Progenitor cell of endocrine pancreas (in vitro differentiated cells): ENCODE measurements at regions not wholly inside any gene's neighbourhood (a gene's known extent, or its start where the extent isn't known, plus 50 kb on each side); places are given as distances from the start of the nearest gene placed in this dataset.

Experiments used
- DNase-seq: peaks from one replicate; pipeline ENCODE4 v3.0.0; 2021; ENCODE audit warnings: low spot score; ENCODE audit not compliant: unreplicated experiment
- H3K27ac Mint-ChIP-seq: 2 replicates; pipeline ENCODE4 v1.8.0; 2021; ENCODE audit warnings: mild to moderate bottlenecking, moderate library complexity, mixed read lengths
- H3K27me3 Mint-ChIP-seq: 2 replicates; pipeline ENCODE4 v1.8.0; 2021; ENCODE audit warnings: mixed read lengths
- H3K36me3 Mint-ChIP-seq: 2 replicates; pipeline ENCODE4 v1.8.0; 2022; ENCODE audit warnings: mixed read lengths; ENCODE audit not compliant: insufficient read depth
- H3K4me1 Mint-ChIP-seq: 2 replicates; pipeline ENCODE4 v1.8.0; 2021; ENCODE audit warnings: low read depth, mixed read lengths
- H3K4me3 Mint-ChIP-seq: 2 replicates; pipeline ENCODE4 v1.8.0; 2021; ENCODE audit warnings: low read depth, mild to moderate bottlenecking, moderate library complexity, mixed read lengths
- H3K9me3 Mint-ChIP-seq: 2 replicates; pipeline ENCODE4 v1.8.0; 2021; ENCODE audit warnings: low read depth, mixed read lengths
- CTCF ChIP-seq: fragments of 200-600 bp; sonication (generic); IDR thresholded peaks from one replicate; pipeline ENCODE4 v1.5.0; 2021; ENCODE audit warnings: antibody characterized with exemption, mild to moderate bottlenecking; ENCODE audit not compliant: unreplicated experiment

GRCh38 chr2:44850016-44850415 lies 91.5 kb upstream of the SIX3 start:
- Mint-ChIP-seq H3K27ac (no peak overlapping the region), H3K4me1 (no peaks in the 10 kb centered on the region), H3K27me3 (peaks cover 10% of the 10 kb centered on the region), H3K9me3 (no peaks in the 10 kb centered on the region), H3K4me3 (no peak overlapping the region), H3K36me3 (no peaks in the 10 kb centered on the region)
- DNase-seq, result no peak
- no peak for TF ChIP-seq CTCF

- H3K27ac Mint-ChIP-seq, result no peak overlapping the region
Measured at GRCh38 chr2:44851518-44851917, 90.0 kb upstream of the SIX3 start.

GRCh38 chr2:44852594-44852993 lies 88.9 kb upstream of the SIX3 start:
- H3K27ac Mint-ChIP-seq, result no peak overlapping the region
- no peaks in the 10 kb centered on the region for H3K36me3 Mint-ChIP-seq
- DNase-seq, result no peak
- H3K4me1 Mint-ChIP-seq, result no peaks in the 10 kb centered on the region
- TF ChIP-seq CTCF, result no peak
- no peak overlapping the region for H3K4me3 Mint-ChIP-seq
- peaks cover 7% of the 10 kb centered on the region for H3K27me3 Mint-ChIP-seq
- H3K9me3 Mint-ChIP-seq, result no peaks in the 10 kb centered on the region

More at GRCh38 chr2:44851518-44851917, 90.0 kb upstream of the SIX3 start:
- TF ChIP-seq CTCF, result no peak
- H3K9me3 Mint-ChIP-seq, result no peaks in the 10 kb centered on the region
- H3K4me3 Mint-ChIP-seq, result no peak overlapping the region
- H3K36me3 Mint-ChIP-seq, result no peaks in the 10 kb centered on the region
- H3K27me3 Mint-ChIP-seq, result peaks cover 10% of the 10 kb centered on the region
- no peaks in the 10 kb centered on the region for H3K4me1 Mint-ChIP-seq
- DNase-seq, result no peak

GRCh38 chr2:44859337-44859736 lies 82.2 kb upstream of the SIX3 start:
- Mint-ChIP-seq H3K9me3 (peaks cover 11% of the 10 kb centered on the region), H3K4me3 (no peak overlapping the region), H3K36me3 (no peaks in the 10 kb centered on the region), H3K27ac (no peak overlapping the region), H3K4me1 (no peaks in the 10 kb centered on the region), H3K27me3 (no peaks in the 10 kb centered on the region)
- no peak for TF ChIP-seq CTCF
- no peak for DNase-seq

GRCh38 chr2:44866152-44866551 lies 75.3 kb upstream of the SIX3 start:
- no peak for DNase-seq
- H3K27me3 Mint-ChIP-seq, result peaks cover 19% of the 10 kb centered on the region
- peaks cover 2% of the 10 kb centered on the region for H3K4me1 Mint-ChIP-seq
- TF ChIP-seq CTCF, result no peak
- H3K4me3 Mint-ChIP-seq, result no peak overlapping the region
- no peaks in the 10 kb centered on the region for H3K36me3 Mint-ChIP-seq
- H3K27ac Mint-ChIP-seq, result no peak overlapping the region
- no peaks in the 10 kb centered on the region for H3K9me3 Mint-ChIP-seq

- Mint-ChIP-seq H3K4me1 (peaks cover 2% of the 10 kb centered on the region), H3K4me3 (no peak overlapping the region), H3K27ac (peak overlapping the region; percentile 50), H3K27me3 (peaks cover 21% of the 10 kb centered on the region), H3K36me3 (no peaks in the 10 kb centered on the region), H3K9me3 (no peaks in the 10 kb centered on the region)
- DNase-seq, result no peak
- no peak for TF ChIP-seq CTCF
Measured at GRCh38 chr2:44869761-44870160, 71.7 kb upstream of the SIX3 start.
